ENCODE measurements at regions not wholly inside any gene's neighbourhood (a gene's known extent, or its start where the extent isn't known, plus 50 kb on each side); places are given as distances from the start of the nearest gene placed in this dataset.

DNA sequence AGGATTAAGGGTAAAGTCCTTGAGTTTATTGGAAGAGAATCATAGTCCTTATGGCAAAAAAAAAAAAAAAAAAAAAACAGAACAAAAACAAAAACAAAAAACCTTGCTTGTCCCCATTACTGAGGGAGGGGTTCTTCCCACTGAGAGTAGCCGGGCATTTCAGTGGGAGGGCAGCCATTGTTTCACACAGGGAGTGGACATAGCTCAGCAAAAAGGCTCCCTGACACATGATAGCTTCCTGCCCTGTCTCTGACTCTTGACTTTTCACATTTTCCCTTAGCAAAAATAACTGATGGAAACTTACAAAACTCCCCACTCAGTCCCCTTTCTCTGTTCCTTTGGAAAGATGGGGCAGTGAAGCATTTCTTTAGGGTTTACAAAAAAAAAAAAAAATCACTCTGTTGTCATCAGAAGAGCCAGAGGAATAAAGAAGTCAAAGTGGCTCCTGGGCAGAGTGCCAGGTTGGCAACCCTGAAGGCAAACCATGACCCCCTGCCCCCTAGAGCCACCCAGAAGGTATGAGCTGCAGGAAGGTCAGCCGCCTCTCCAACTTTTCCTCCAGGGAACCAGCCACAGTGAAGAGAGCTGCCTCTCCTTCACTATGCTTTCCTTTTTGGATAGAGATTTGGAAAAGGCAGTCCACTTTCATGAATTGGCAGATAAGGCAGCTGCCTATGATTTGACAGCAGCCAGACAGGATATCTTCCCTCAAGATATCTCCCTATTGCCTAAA is 170.6 kb downstream of the KDR start:
- H3K27ac ChIP-seq (ENCODE audit: low read depth, low read length), result no peak overlapping the region
- TF ChIP-seq EZH2phosphoT487 (conservative IDR thresholded peaks at IDR 0.05; ENCODE audit: low read length) (no peak), CTCF (IDR thresholded peaks at IDR 0.05; ENCODE audit: insufficient read depth, low read length, poor library complexity, severe bottlenecking) (no peak)
- H3K36me3 ChIP-seq (ENCODE audit: low read length), result no peaks in the 10 kb centered on the region
- no peaks in the 10 kb centered on the region for H3F3A ChIP-seq (ENCODE audit: insufficient read depth)
- H3K79me2 ChIP-seq (ENCODE audit: insufficient read depth, low read length), result no peaks in the 10 kb centered on the region
- no peak overlapping the region for H3K4me2 ChIP-seq (ENCODE audit: low read depth, low read length, poor library complexity, severe bottlenecking)
- no peaks in the 10 kb centered on the region for H3K27me3 ChIP-seq (ENCODE audit: low read length)
- no peaks in the 10 kb centered on the region for H4K20me1 ChIP-seq (ENCODE audit: low read depth, low read length)
- no peaks in the 10 kb centered on the region for H3K9me3 ChIP-seq (ENCODE audit: insufficient read depth, low read length)
- H3K9me2 ChIP-seq (replicated peaks; ENCODE audit: insufficient read depth, low read length), result no peaks in the 10 kb centered on the region
- H3K4me3 ChIP-seq (ENCODE audit: insufficient read depth, low read length, poor library complexity, severe bottlenecking), result no peak overlapping the region
- no peak overlapping the region for H3K9ac ChIP-seq (ENCODE audit: low read length)
- no peak overlapping the region for H2AFZ ChIP-seq (ENCODE audit: low read depth, low read length, severe bottlenecking)

DNA sequence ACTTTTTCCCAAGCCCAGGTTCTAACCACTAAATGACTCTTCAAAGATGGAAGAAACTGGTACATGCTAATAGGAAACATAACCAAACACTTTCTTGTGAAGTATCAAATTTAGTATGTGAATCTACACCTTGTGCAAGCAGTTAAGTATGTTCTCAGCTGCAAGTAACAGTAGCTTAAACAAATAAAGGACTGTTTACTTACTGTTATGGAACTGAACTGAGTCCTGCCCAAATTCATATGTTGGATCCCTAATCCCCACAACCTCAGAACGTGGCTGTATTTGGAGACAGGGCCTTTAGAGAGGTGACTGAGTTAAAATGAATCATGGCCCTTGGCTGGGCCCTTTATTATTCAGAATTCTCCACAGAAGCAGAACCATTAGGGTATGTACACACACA is 178.7 kb downstream of the KDR start:
- Histone ChIP-seq H3K4me3 (ENCODE audit: insufficient read depth, low read length, poor library complexity, severe bottlenecking) (no peak overlapping the region), H3K36me3 (ENCODE audit: low read length) (no peaks in the 10 kb centered on the region), H3K27ac (ENCODE audit: low read depth, low read length) (no peak overlapping the region), H2AFZ (ENCODE audit: low read depth, low read length, severe bottlenecking) (no peak overlapping the region), H3K9me3 (ENCODE audit: insufficient read depth, low read length) (no peaks in the 10 kb centered on the region), H3K9me2 (replicated peaks; ENCODE audit: insufficient read depth, low read length) (no peaks in the 10 kb centered on the region), H3K79me2 (ENCODE audit: insufficient read depth, low read length) (no peaks in the 10 kb centered on the region), H3K4me2 (ENCODE audit: low read depth, low read length, poor library complexity, severe bottlenecking) (no peak overlapping the region), H4K20me1 (ENCODE audit: low read depth, low read length) (no peaks in the 10 kb centered on the region), H3F3A (ENCODE audit: insufficient read depth) (no peaks in the 10 kb centered on the region), H3K9ac (ENCODE audit: low read length) (no peak overlapping the region), H3K27me3 (ENCODE audit: low read length) (no peaks in the 10 kb centered on the region)
- no peak for TF ChIP-seq EZH2phosphoT487 (conservative IDR thresholded peaks at IDR 0.05; ENCODE audit: low read length)
- no peak for TF ChIP-seq CTCF (IDR thresholded peaks at IDR 0.05; ENCODE audit: insufficient read depth, low read length, poor library complexity, severe bottlenecking)

GRCh38 chr4:54945838-54946237 is 179.6 kb downstream of the KDR start:
- Histone ChIP-seq H3K4me3 (ENCODE audit: insufficient read depth, low read length, poor library complexity, severe bottlenecking) (no peak overlapping the region), H3K9me2 (replicated peaks; ENCODE audit: insufficient read depth, low read length) (no peaks in the 10 kb centered on the region), H3K36me3 (ENCODE audit: low read length) (no peaks in the 10 kb centered on the region), H4K20me1 (ENCODE audit: low read depth, low read length) (no peaks in the 10 kb centered on the region), H3K27ac (ENCODE audit: low read depth, low read length) (no peak overlapping the region), H3K79me2 (ENCODE audit: insufficient read depth, low read length) (no peaks in the 10 kb centered on the region), H3K9me3 (ENCODE audit: insufficient read depth, low read length) (no peaks in the 10 kb centered on the region), H3K27me3 (ENCODE audit: low read length) (no peaks in the 10 kb centered on the region), H3F3A (ENCODE audit: insufficient read depth) (no peaks in the 10 kb centered on the region), H3K4me2 (ENCODE audit: low read depth, low read length, poor library complexity, severe bottlenecking) (no peak overlapping the region), H2AFZ (ENCODE audit: low read depth, low read length, severe bottlenecking) (no peak overlapping the region), H3K9ac (ENCODE audit: low read length) (no peak overlapping the region)
- TF ChIP-seq CTCF (IDR thresholded peaks at IDR 0.05; ENCODE audit: insufficient read depth, low read length, poor library complexity, severe bottlenecking), result no peak
- no peak for TF ChIP-seq EZH2phosphoT487 (conservative IDR thresholded peaks at IDR 0.05; ENCODE audit: low read length)

All from SU-DHL-6 (cell line).